Left lung (tissue), 4 donors: ENCODE measurements at regions not wholly inside any gene's neighbourhood (a gene's known extent, or its start where the extent isn't known, plus 50 kb on each side); places are given as distances from the start of the nearest gene placed in this dataset.

Experiments
- ATAC-seq: fragments of 200-7000 bp; cut with Tn5 transposase; one replicate; pipeline ENCODE4 v1.9.1; 2020; ENCODE audit warnings: moderate library complexity
- DNase-seq, 4 donors: peaks; one replicate each; pipeline ENCODE4 v3.0.0-alpha.2; 2013 to 2020
- H3K27ac ChIP-seq, 2 donors: fragments of 200-600 bp; sonication (generic) in 1 of 2; one replicate each; pipeline versions ENCODE4 v1.5.0 to v1.8.0; 2020 to 2021
- H3K27me3 ChIP-seq, 2 donors: fragments of 200-600 bp; sonication (generic) in 1 of 2; one replicate each; pipeline versions ENCODE4 v1.5.0 to v1.8.0; 2020 to 2021
- H3K36me3 ChIP-seq, 2 donors: fragments of 200-600 bp; sonication (generic) in 1 of 2; one replicate each; pipeline versions ENCODE4 v1.5.0 to v1.8.0; 2020 to 2021
- H3K4me1 ChIP-seq, 2 donors: fragments of 200-600 bp; one replicate each; pipeline ENCODE4 v1.8.0; 2021
- H3K4me3 ChIP-seq, 2 donors: fragments of 200-600 bp; sonication (generic) in 1 of 2; one replicate each; pipeline versions ENCODE4 v1.5.0 to v1.8.0; 2020 to 2021; ENCODE audit warnings: mild to moderate bottlenecking in 1 of 2
- H3K9me3 ChIP-seq, 2 donors: fragments of 200-600 bp; sonication (generic) in 1 of 2; one replicate each; pipeline versions ENCODE4 v1.5.0 to v1.8.0; 2020 to 2021
- CTCF ChIP-seq, 2 donors: fragments of 200-600 bp; sonication (generic) in 1 of 2; IDR thresholded peaks; one replicate each; pipeline versions ENCODE4 v1.5.0 to v1.8.0; 2021; ENCODE audit warnings: antibody characterized with exemption in 2 of 2
- intact Hi-C, 2 donors: fragments of 100-400 bp; cut with DNase I; formaldehyde crosslinking; loops; one replicate each; pipeline versions ENCODE4 v1.11.2 to v1.14.2; 2022
- donor health status: DM: no; HTN: yes; CAD: no.
- donor health status: DM: no; HTN: no; CAD: no.

GRCh38 chr5:77560677-77561263 is 68.7 kb upstream of the WDR41 start:
- H3K4me1 ChIP-seq: no peaks in the 10 kb centered on the region
- ATAC-seq: peak; percentile 59
- no peaks in the 10 kb centered on the region for H3K9me3 ChIP-seq
- H3K27me3 ChIP-seq: no peaks in the 10 kb centered on the region
- no peak overlapping the region for H3K4me3 ChIP-seq
- H3K27ac ChIP-seq: no peak overlapping the region
- TF ChIP-seq CTCF (IDR thresholded peaks at IDR 0.05): peak in 1 of 2 donors; percentile 30
- H3K36me3 ChIP-seq: no peaks in the 10 kb centered on the region
- DNase-seq: peak in 2 of 4 donors; percentile 26 to 49
- intact Hi-C loops: no loop called here

- Histone ChIP-seq H3K27me3 (no peaks in the 10 kb centered on the region), H3K4me1 (no peaks in the 10 kb centered on the region), H3K9me3 (no peaks in the 10 kb centered on the region), H3K36me3 (no peaks in the 10 kb centered on the region), H3K27ac (no peak overlapping the region), H3K4me3 (no peak overlapping the region)
- ATAC-seq (no peak), DNase-seq (no peak)
- no peak for TF ChIP-seq CTCF (IDR thresholded peaks at IDR 0.05)
- intact Hi-C loops: no loop called here
These were observed 66.2 kb upstream of the WDR41 start for GRCh38 chr5:77558266-77558665.

- no peak for ATAC-seq
- no peak for TF ChIP-seq CTCF (IDR thresholded peaks at IDR 0.05)
- no peaks in the 10 kb centered on the region for H3K27me3 ChIP-seq
- peaks cover 0 to 8% of the 10 kb centered on the region in 2 donors for H3K9me3 ChIP-seq
- intact Hi-C loops: no loop called here
- H3K4me3 ChIP-seq: no peak overlapping the region
- no peaks in the 10 kb centered on the region for H3K36me3 ChIP-seq
- DNase-seq: no peak
- no peak overlapping the region for H3K27ac ChIP-seq
- H3K4me1 ChIP-seq: no peaks in the 10 kb centered on the region
These were observed 58.3 kb upstream of the WDR41 start for GRCh38 chr5:77550406-77550805.

- ATAC-seq (no peak), DNase-seq (peak in 1 of 4 donors; percentile 63)
- Histone ChIP-seq H3K27me3 (no peaks in the 10 kb centered on the region), H3K4me3 (no peak overlapping the region), H3K9me3 (peaks cover 0 to 8% of the 10 kb centered on the region in 2 donors), H3K4me1 (no peaks in the 10 kb centered on the region), H3K36me3 (no peaks in the 10 kb centered on the region), H3K27ac (no peak overlapping the region)
- no peak for TF ChIP-seq CTCF (IDR thresholded peaks at IDR 0.05)
- intact Hi-C loops: no loop called here
These were observed 53.2 kb upstream of the WDR41 start for GRCh38 chr5:77545285-77545684.
